ENCODE measurements at regions not wholly inside any gene's neighbourhood (a gene's known extent, or its start where the extent isn't known, plus 50 kb on each side); places are given as distances from the start of the nearest gene placed in this dataset.
A peak's percentile ranks its signal among the peaks of the same experiment; 100 is the strongest.
"Not testable (repeated sequence)": the region's sequence is repeated elsewhere in the genome, so short reads cannot be mapped to it uniquely, and the experiment has no call there.

GRCh38 chr1:168416220-168416619, 127.6 kb downstream of the XCL2 start:
- no peak for DNase-seq

- no peak for DNase-seq
These were observed 128.9 kb downstream of the XCL2 start for GRCh38 chr1:168414914-168415313.

GRCh38 chr1:168410464-168410863, 129.8 kb downstream of the TBX19 start:
- DNase-seq = no peak

GRCh38 chr1:168408884-168409283, 128.2 kb downstream of the TBX19 start:
- peak; percentile 89 for DNase-seq

GRCh38 chr1:168408539-168408865, 127.8 kb downstream of the TBX19 start:
- no peak for DNase-seq

GRCh38 chr1:168407832-168408538, 127.3 kb downstream of the TBX19 start:
- no peak for DNase-seq

- no peak for DNase-seq
These were observed 125.4 kb downstream of the TBX19 start for GRCh38 chr1:168405906-168406549.

- DNase-seq = no peak
These were observed 122.5 kb downstream of the TBX19 start for GRCh38 chr1:168403140-168403539.

GRCh38 chr1:168402466-168402865, 121.8 kb downstream of the TBX19 start:
- DNase-seq = not testable (repeated sequence)

- DNase-seq = no peak
These were observed 120.7 kb downstream of the TBX19 start for GRCh38 chr1:168401341-168401740.

- no peak for DNase-seq
These were observed 119.5 kb downstream of the TBX19 start for GRCh38 chr1:168400139-168400538.

GRCh38 chr1:168397806-168398205, 117.1 kb downstream of the TBX19 start:
- DNase-seq = no peak

GRCh38 chr1:168396940-168397684, 116.4 kb downstream of the TBX19 start:
- DNase-seq = no peak

GRCh38 chr1:168396508-168396907, 115.8 kb downstream of the TBX19 start:
- DNase-seq = no peak

GRCh38 chr1:168394858-168395257, 114.2 kb downstream of the TBX19 start:
- DNase-seq = no peak

- no peak for DNase-seq
These were observed 112.4 kb downstream of the TBX19 start for GRCh38 chr1:168392958-168393549.

- DNase-seq = peak; percentile 11
These were observed 111.4 kb downstream of the TBX19 start for GRCh38 chr1:168391851-168392681.

GRCh38 chr1:168390271-168390670, 109.6 kb downstream of the TBX19 start:
- no peak for DNase-seq

GRCh38 chr1:168387781-168388760, 107.4 kb downstream of the TBX19 start:
- DNase-seq = no peak

GRCh38 chr1:168386949-168387586, 106.4 kb downstream of the TBX19 start:
- peak; percentile 58 for DNase-seq

- no peak for DNase-seq
These were observed 105.8 kb downstream of the TBX19 start for GRCh38 chr1:168386492-168386891.

All from activated CD4-positive, alpha-beta T cell treated with anti-CD3 and anti-CD28 coated beads, Interleukin-2, Interleukin-6, amounts not matched to agents 100 ng/mL and 50 ng/mL, durations not matched to agents 16 hours and 8 hours (primary cell).